ENCODE measurements at regions not wholly inside any gene's neighbourhood (a gene's known extent, or its start where the extent isn't known, plus 50 kb on each side); places are given as distances from the start of the nearest gene placed in this dataset.

DNA sequence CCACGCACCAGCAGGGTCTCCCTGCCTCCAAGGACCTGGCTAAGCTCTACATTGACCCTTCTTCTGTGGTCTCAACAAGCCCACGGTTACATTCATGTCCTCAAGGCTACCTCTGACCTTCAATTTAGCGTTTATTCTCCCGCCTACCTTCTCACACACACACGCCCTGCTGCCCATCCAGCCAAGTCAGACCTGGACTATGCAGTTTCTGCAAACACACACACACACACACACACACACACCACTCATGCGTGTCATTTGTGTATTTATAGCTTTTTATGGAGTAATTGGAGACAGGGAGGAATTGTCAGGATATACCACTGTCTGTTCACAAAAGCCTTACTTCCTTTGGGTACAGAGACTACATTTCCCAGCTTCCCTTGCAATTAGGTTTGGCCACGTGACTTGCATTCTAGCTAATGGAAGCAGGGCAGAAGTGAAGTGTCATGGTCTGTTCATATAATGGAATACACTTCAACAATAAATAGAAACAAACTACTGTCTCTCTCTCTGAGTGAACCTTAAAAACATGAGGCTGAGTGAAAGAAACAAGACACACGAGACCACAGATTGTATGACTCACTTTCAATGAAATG is 53.8 kb upstream of the CPXM2 start:
- Mint-ChIP-seq H3K9me3 (peaks cover 0 to 3% (median 0%) of the 10 kb centered on the region in 7 donors), H3K4me1 (no peaks in the 10 kb centered on the region), H3K36me3 (no peaks in the 10 kb centered on the region), H3K27ac (no peak overlapping the region), H3K27me3 (ENCODE audit: low read depth in 3 of 3) (peaks cover 4 to 5% (median 4%) of the 10 kb centered on the region in 3 donors), H3K4me3 (no peak overlapping the region)
- no peaks in the 10 kb centered on the region for H4K20me1 ChIP-seq (ENCODE audit: insufficient read depth, low read length)
- TF ChIP-seq, protein P1, sequence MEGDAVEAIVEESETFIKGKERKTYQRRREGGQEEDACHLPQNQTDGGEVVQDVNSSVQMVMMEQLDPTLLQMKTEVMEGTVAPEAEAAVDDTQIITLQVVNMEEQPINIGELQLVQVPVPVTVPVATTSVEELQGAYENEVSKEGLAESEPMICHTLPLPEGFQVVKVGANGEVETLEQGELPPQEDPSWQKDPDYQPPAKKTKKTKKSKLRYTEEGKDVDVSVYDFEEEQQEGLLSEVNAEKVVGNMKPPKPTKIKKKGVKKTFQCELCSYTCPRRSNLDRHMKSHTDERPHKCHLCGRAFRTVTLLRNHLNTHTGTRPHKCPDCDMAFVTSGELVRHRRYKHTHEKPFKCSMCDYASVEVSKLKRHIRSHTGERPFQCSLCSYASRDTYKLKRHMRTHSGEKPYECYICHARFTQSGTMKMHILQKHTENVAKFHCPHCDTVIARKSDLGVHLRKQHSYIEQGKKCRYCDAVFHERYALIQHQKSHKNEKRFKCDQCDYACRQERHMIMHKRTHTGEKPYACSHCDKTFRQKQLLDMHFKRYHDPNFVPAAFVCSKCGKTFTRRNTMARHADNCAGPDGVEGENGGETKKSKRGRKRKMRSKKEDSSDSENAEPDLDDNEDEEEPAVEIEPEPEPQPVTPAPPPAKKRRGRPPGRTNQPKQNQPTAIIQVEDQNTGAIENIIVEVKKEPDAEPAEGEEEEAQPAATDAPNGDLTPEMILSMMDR (IDR thresholded peaks at IDR 0.05), result no peak
- H3K4me1 ChIP-seq (ENCODE audit: control insufficient read depth in 1 of 2, insufficient read depth in 2 of 2, low read length in 2 of 2), result no peaks in the 10 kb centered on the region
- no peak overlapping the region for H3K4me2 ChIP-seq (replicated peaks; ENCODE audit: extremely low read depth, low read length, poor library complexity, severe bottlenecking)
- no peak overlapping the region for H3K27ac ChIP-seq (ENCODE audit: low read depth in 1 of 2, low read length in 2 of 2)
- no peaks in the 10 kb centered on the region for H3K36me3 ChIP-seq (replicated peaks in 1 of 2; ENCODE audit: control insufficient read depth in 1 of 2, insufficient read depth in 2 of 2, low read length in 2 of 2)
- DNase-seq, result peak in 1 of 3 donors; percentile 9
- H3K9ac ChIP-seq (ENCODE audit: insufficient read depth, low read length, poor library complexity, severe bottlenecking), result no peak overlapping the region
- H2AFZ ChIP-seq (ENCODE audit: insufficient read depth, low read depth, low read length, poor library complexity, severe bottlenecking), result no peak overlapping the region
- H3K79me2 ChIP-seq (ENCODE audit: insufficient read depth, low read length), result no peaks in the 10 kb centered on the region
- H3K4me3 ChIP-seq (replicated peaks in 1 of 3; ENCODE audit: low read depth in 2 of 3, low read length in 3 of 3), result no peak overlapping the region
- H3K9me3 ChIP-seq (replicated peaks in 1 of 2; ENCODE audit: control insufficient read depth in 1 of 2, insufficient read depth in 1 of 2, low read length in 2 of 2), result no peaks in the 10 kb centered on the region
- WGBS (ENCODE audit: insufficient coverage), result 83% methylated on average over 2 of the region's 8 CpGs
- intact Hi-C loops (cut with micrococcal nuclease), result no loop called here
- no peaks in the 10 kb centered on the region for H3K27me3 ChIP-seq (ENCODE audit: control insufficient read depth in 2 of 2, insufficient read depth in 2 of 2, low read length in 2 of 2)

DNA sequence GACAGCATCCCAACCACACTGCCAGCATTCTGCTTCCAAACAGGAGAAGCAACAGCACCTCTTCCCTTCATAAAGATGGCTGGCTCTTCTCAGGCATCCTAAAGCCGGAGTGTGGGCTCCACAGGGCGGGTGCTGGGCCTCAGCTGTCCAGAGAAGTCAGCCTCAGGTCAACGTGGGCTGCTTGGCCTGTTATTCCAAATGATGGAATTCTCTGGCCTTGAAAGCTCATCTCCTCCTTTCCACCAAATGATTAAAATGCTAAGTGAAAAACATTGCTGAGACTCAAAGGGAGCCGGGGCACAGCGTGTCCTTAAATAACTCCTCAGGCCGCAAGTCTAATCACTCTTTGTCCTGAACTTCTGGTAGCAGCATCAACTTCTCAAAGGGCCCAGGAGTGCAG is 53.1 kb upstream of the CPXM2 start:
- Histone ChIP-seq H3K27ac (ENCODE audit: low read depth in 1 of 2, low read length in 2 of 2) (no peak overlapping the region), H3K79me2 (ENCODE audit: insufficient read depth, low read length) (no peaks in the 10 kb centered on the region), H3K4me2 (replicated peaks; ENCODE audit: extremely low read depth, low read length, poor library complexity, severe bottlenecking) (no peak overlapping the region), H3K4me1 (ENCODE audit: control insufficient read depth in 1 of 2, insufficient read depth in 2 of 2, low read length in 2 of 2) (no peaks in the 10 kb centered on the region), H3K36me3 (replicated peaks in 1 of 2; ENCODE audit: control insufficient read depth in 1 of 2, insufficient read depth in 2 of 2, low read length in 2 of 2) (no peaks in the 10 kb centered on the region), H3K9ac (ENCODE audit: insufficient read depth, low read length, poor library complexity, severe bottlenecking) (no peak overlapping the region), H2AFZ (ENCODE audit: insufficient read depth, low read depth, low read length, poor library complexity, severe bottlenecking) (no peak overlapping the region), H4K20me1 (ENCODE audit: insufficient read depth, low read length) (no peaks in the 10 kb centered on the region), H3K27me3 (ENCODE audit: control insufficient read depth in 2 of 2, insufficient read depth in 2 of 2, low read length in 2 of 2) (no peaks in the 10 kb centered on the region), H3K4me3 (replicated peaks in 1 of 3; ENCODE audit: low read depth in 2 of 3, low read length in 3 of 3) (no peak overlapping the region), H3K9me3 (replicated peaks in 1 of 2; ENCODE audit: control insufficient read depth in 1 of 2, insufficient read depth in 1 of 2, low read length in 2 of 2) (no peaks in the 10 kb centered on the region)
- TF ChIP-seq, protein P1 (IDR thresholded peaks at IDR 0.05), result no peak
- no peak overlapping the region for H3K27ac Mint-ChIP-seq
- peaks cover 1 to 6% (median 5%) of the 10 kb centered on the region in 3 donors for H3K27me3 Mint-ChIP-seq (ENCODE audit: low read depth in 3 of 3)
- H3K9me3 Mint-ChIP-seq, result peaks cover 0 to 3% (median 0%) of the 10 kb centered on the region in 7 donors
- WGBS (ENCODE audit: insufficient coverage), result 96% methylated on average over 6 of the region's 6 CpGs
- H3K36me3 Mint-ChIP-seq, result no peaks in the 10 kb centered on the region
- DNase-seq, result no peak
- intact Hi-C loops (cut with micrococcal nuclease), result no loop called here
- H3K4me3 Mint-ChIP-seq, result no peak overlapping the region
- no peaks in the 10 kb centered on the region for H3K4me1 Mint-ChIP-seq

All from CD14-positive monocyte (primary cell).